Gastroesophageal sphincter (tissue), 4 donors: ENCODE measurements at regions not wholly inside any gene's neighbourhood (a gene's known extent, or its start where the extent isn't known, plus 50 kb on each side); places are given as distances from the start of the nearest gene placed in this dataset.

ENCODE experiments used
- ATAC-seq: fragments of 150-250 bp; one replicate; pipeline ENCODE4 v1.9.1; 2016; ENCODE audit warnings: mild to moderate bottlenecking, moderate library complexity
- H3K27ac ChIP-seq, 4 donors: fragments of 200-600 bp; sonication (generic) in 3 of 4; 1 replicate in 3 of 4; 2 replicates in 1 of 4; pipeline ENCODE4 v1.5.1; 2016 to 2019
- H3K27me3 ChIP-seq: fragments of 200-600 bp; sonication (generic); one replicate; pipeline ENCODE4 v1.5.1; 2019
- H3K36me3 ChIP-seq, 2 donors: fragments of 200-600 bp; sonication (generic); one replicate each; pipeline ENCODE4 v1.5.1; 2019; ENCODE audit warnings: control low read depth in 1 of 2
- H3K4me1 ChIP-seq, 3 donors: fragments of 200-600 bp; sonication (generic); 1 replicate in 2 of 3; 2 replicates in 1 of 3; pipeline ENCODE4 v1.5.1; 2016 to 2019; ENCODE audit warnings: control low read depth in 2 of 3
- H3K4me3 ChIP-seq, 2 donors: fragments of 200-600 bp; sonication (generic); one replicate each; pipeline ENCODE4 v1.5.1; 2019; ENCODE audit warnings: mild to moderate bottlenecking in 1 of 2, moderate library complexity in 1 of 2
- H3K9me3 ChIP-seq, 3 donors: fragments of 200-600 bp; sonication (generic); one replicate each; pipeline ENCODE4 v1.5.1; 2017 to 2019; ENCODE audit warnings: control low read depth in 2 of 3
- EP300 ChIP-seq: sonication (generic); formaldehyde crosslinking; IDR thresholded peaks from one replicate; pipeline ENCODE4 v1.6.1; 2017; ENCODE audit warnings: antibody characterized with exemption, mild to moderate bottlenecking
- POLR2A ChIP-seq, 2 donors: fragments of 450-650 bp; IDR thresholded peaks; one replicate each; pipeline ENCODE4 v1.6.1; 2017; ENCODE audit warnings: antibody characterized with exemption in 2 of 2, mild to moderate bottlenecking in 2 of 2, moderate library complexity in 1 of 2
- POLR2AphosphoS5 ChIP-seq: sonication (generic); formaldehyde crosslinking; IDR thresholded peaks from one replicate; pipeline ENCODE4 v1.6.1; 2017; ENCODE audit warnings: antibody characterized with exemption
- WGBS, 2 donors: methylation state at CpG; one replicate each; pipeline ENCODE4 v1.1.5; 2018; ENCODE audit warnings: low coverage in 1 of 2; 5-methylcytosine and 5-hydroxymethylcytosine counted together
- TF ChIP-seq, protein P1 (sequence below), 4 experiments: fragments of 200-600 bp in 2 of 4; fragments of 450-650 bp in 2 of 4; sonication (generic) in 1 of 4; IDR thresholded peaks; one replicate each; pipeline ENCODE4 v1.5.1; 2017 to 2019; ENCODE audit warnings: antibody characterized with exemption in 4 of 4, mild to moderate bottlenecking in 2 of 4, moderate library complexity in 2 of 4

DNA sequence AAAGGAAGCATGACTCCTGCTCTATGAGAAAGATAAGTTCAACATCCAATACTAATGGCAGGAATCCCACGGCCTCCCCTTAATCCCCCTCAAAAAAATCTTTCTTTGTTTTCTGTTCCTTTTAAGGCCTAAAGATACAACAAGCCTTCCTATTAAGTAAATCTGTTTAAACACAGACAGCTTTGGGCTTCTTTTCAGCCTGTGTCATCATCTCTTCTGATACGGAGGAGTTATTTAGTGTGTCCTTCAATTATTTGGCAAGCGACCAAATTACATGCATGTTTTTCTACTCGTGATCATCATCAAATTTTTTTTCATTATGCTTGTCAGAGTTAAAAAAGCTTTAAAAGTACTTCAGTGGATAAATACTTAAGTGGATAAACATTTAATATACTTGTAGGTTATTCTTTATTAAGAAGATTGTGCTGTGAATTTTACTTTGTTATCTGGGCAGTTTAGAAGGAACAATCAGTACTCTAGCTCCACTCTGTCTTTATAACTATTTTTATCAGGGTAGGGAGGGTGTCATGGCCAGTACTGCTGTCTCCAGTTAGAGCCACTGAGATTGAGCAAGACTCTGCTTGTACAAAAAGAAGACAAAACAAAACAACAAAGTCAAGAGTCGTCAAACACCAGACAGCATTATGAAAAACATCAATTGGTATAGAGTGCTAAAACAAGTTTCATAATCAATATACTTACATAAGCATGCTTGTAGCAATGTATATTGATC lies 210.7 kb downstream of the PRR32 start:
- Histone ChIP-seq H3K27me3 (no peaks in the 10 kb centered on the region), H3K4me1 (no peaks in the 10 kb centered on the region), H3K9me3 (no peaks in the 10 kb centered on the region), H3K27ac (peak overlapping the region in 1 of 4 donors; percentile 51), H3K36me3 (no peaks in the 10 kb centered on the region), H3K4me3 (no peak overlapping the region)
- 14 to 25% methylated on average over 5 of the region's 5 CpGs for WGBS, 2 donors
- no peak for ATAC-seq
- no peak for TF ChIP-seq POLR2A (IDR thresholded peaks at IDR 0.05)
- TF ChIP-seq, protein P1, sequence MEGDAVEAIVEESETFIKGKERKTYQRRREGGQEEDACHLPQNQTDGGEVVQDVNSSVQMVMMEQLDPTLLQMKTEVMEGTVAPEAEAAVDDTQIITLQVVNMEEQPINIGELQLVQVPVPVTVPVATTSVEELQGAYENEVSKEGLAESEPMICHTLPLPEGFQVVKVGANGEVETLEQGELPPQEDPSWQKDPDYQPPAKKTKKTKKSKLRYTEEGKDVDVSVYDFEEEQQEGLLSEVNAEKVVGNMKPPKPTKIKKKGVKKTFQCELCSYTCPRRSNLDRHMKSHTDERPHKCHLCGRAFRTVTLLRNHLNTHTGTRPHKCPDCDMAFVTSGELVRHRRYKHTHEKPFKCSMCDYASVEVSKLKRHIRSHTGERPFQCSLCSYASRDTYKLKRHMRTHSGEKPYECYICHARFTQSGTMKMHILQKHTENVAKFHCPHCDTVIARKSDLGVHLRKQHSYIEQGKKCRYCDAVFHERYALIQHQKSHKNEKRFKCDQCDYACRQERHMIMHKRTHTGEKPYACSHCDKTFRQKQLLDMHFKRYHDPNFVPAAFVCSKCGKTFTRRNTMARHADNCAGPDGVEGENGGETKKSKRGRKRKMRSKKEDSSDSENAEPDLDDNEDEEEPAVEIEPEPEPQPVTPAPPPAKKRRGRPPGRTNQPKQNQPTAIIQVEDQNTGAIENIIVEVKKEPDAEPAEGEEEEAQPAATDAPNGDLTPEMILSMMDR (IDR thresholded peaks at IDR 0.05) = no peak
- TF ChIP-seq EP300 = no peak
- TF ChIP-seq POLR2AphosphoS5 = no peak

DNA sequence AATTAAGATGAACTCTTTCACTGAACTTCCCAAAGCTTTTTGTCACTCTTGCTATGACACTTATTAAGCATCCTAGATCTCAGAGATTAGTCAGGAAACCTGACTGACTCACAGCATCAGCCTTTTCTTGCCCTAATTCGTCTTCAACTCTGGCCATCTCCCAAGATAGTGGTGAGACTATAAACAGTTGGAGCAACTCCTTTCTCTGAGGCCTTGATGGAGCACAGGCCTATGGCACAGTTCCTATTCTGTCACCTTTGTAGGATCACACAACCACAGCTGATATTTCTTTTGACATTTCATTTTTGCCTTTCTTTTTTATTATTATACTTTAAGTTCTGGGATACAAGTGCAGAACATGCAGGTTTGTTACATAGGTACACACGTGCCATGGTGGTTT lies 217.6 kb downstream of the PRR32 start:
- H3K4me1 ChIP-seq = no peaks in the 10 kb centered on the region
- WGBS, 2 donors = 36 to 40% methylated on average over 1 to 2 of the region's 2 CpGs
- H3K27me3 ChIP-seq = no peaks in the 10 kb centered on the region
- H3K27ac ChIP-seq = no peak overlapping the region
- H3K4me3 ChIP-seq = no peak overlapping the region
- ATAC-seq = no peak
- no peaks in the 10 kb centered on the region for H3K9me3 ChIP-seq
- TF ChIP-seq, protein P1 (IDR thresholded peaks at IDR 0.05) = no peak
- TF ChIP-seq POLR2AphosphoS5 (no peak), EP300 (no peak), POLR2A (IDR thresholded peaks at IDR 0.05) (no peak)
- no peaks in the 10 kb centered on the region for H3K36me3 ChIP-seq

DNA sequence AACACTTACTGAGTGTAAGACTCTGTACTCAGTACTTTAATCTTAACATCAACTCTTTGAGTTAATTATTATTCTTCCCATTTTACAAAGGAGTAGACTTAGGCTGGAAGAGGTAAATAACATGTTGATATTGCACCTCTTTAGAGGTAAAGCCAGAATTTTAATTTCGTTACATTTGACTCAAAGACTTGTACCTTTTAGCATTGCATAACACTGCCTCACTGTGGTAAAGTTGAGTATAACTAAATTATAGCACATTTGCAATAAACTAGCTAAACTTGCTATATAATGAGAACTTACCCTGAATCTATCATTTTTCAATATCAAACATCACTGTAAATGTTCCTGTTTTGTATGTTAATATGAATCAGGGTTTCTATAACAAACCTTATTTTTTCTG lies 218.5 kb downstream of the PRR32 start:
- Histone ChIP-seq H3K9me3 (no peaks in the 10 kb centered on the region), H3K4me3 (no peak overlapping the region), H3K27ac (no peak overlapping the region), H3K36me3 (no peaks in the 10 kb centered on the region), H3K27me3 (no peaks in the 10 kb centered on the region), H3K4me1 (no peaks in the 10 kb centered on the region)
- no peak for TF ChIP-seq EP300
- TF ChIP-seq, protein P1 (IDR thresholded peaks at IDR 0.05) = peak in 2 of 4 experiments; percentile 21 to 22
- WGBS, 2 donors = 28% methylated on average over 1 of the region's 1 CpG; no CpG with 5 or more reads in 1 of the 2 donors
- ATAC-seq = no peak

DNA sequence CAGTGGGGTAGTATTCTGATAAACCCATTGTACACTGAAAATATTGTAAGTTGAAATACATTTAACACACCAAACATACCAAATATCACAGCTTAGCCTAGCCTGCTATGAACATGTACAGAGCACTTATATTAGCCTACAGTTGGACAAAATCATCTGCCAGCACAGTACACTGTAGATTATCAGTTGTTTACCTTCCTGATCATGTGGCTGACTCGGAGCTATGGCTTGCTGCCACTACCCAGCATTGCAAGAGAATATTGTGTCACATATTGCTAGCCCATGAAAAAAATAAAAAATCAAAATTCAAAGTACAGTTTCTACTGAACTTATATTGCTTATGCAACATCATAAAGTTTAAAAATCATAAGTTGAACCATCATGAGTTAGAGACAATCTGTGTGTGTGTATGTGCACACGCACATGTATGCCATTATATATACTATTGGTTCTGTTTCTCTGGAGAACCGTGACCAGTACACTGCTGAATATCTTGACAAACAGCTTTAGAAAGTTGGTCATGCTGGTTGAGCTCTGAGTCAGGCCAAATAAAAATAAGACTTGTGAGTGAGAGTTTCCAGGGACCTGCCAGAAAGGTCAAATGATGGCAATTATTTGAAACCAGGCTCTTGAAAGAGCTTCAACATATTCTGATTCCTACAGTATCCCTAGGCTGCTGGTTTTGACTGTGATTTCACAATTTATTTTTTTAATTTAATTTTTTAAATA lies 238.5 kb downstream of the PRR32 start:
- H3K36me3 ChIP-seq = no peaks in the 10 kb centered on the region
- H3K9me3 ChIP-seq = no peaks in the 10 kb centered on the region
- ATAC-seq = no peak
- TF ChIP-seq EP300 (no peak), POLR2AphosphoS5 (no peak), POLR2A (IDR thresholded peaks at IDR 0.05) (no peak)
- TF ChIP-seq, protein P1 (IDR thresholded peaks at IDR 0.05) = no peak
- WGBS, 2 donors = 32 to 70% methylated on average over 2 of the region's 3 CpGs
- no peak overlapping the region for H3K4me3 ChIP-seq
- no peak overlapping the region for H3K27ac ChIP-seq
- no peaks in the 10 kb centered on the region for H3K4me1 ChIP-seq
- H3K27me3 ChIP-seq = no peaks in the 10 kb centered on the region

DNA sequence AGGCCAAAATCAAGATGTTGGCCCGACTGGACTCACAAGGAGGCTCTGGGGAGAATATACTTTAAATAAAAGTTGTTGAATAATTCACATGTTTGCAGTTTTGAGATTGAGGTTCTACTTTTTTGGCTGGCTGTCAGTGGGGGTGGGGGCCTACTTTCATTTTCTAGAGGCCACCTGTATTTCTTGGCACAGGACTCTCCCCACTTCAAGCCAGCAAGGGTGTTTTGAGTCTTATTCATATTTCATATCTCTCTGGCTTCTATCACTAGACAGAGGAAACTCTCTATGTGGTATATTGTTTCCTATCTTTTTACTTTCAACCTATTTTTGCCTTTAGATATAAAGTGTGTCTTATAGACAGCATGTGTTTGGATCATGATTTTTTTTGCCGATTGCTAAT lies 266.4 kb downstream of the PRR32 start:
- 86 to 90% methylated on average over 2 of the region's 2 CpGs for WGBS, 2 donors
- ATAC-seq = no peak

More for the DNA sequence above, 266.4 kb downstream of the PRR32 start:
- Histone ChIP-seq H3K36me3 (no peaks in the 10 kb centered on the region), H3K27ac (no peak overlapping the region), H3K4me3 (no peak overlapping the region), H3K4me1 (no peaks in the 10 kb centered on the region), H3K9me3 (no peaks in the 10 kb centered on the region), H3K27me3 (no peaks in the 10 kb centered on the region)
- TF ChIP-seq, protein P1 (IDR thresholded peaks at IDR 0.05) = no peak
- no peak for TF ChIP-seq EP300
- TF ChIP-seq POLR2AphosphoS5 = no peak
- TF ChIP-seq POLR2A (IDR thresholded peaks at IDR 0.05) = no peak
